HG03469 (cell line): ENCODE measurements at regions not wholly inside any gene's neighbourhood (a gene's known extent, or its start where the extent isn't known, plus 50 kb on each side); places are given as distances from the start of the nearest gene placed in this dataset.
A peak's percentile ranks its signal among the peaks of the same experiment; 100 is the strongest.

ENCODE experiments used
- ATAC-seq: cut with Tn5 transposase; IDR thresholded peaks from one replicate; pipeline ENCODE4 v1.9.1; 2021; ENCODE audit warnings: mild to moderate bottlenecking, moderate library complexity, moderate number of reproducible peaks; ENCODE audit not compliant: unreplicated experiment

DNA sequence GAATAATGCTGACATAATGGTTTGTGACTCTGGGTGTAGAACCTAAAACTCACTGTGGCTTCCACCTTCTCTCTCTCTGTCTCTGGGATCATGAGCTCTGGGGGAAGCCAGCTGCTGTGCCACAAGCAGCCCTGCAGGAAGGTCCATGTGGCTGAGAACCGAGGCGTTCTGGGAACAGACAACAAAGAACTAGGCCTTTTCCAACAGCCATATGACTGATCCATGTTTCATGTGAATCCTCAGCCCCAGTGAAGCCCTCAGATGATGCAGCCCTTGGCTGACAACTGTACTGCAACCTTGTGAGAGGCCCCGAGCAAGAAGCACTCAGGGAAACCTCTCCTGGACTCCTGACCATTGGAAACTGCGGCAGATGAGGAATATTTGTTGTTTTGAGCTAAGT, 56.6 kb downstream of the HLA-G start:
- no peak for ATAC-seq

DNA sequence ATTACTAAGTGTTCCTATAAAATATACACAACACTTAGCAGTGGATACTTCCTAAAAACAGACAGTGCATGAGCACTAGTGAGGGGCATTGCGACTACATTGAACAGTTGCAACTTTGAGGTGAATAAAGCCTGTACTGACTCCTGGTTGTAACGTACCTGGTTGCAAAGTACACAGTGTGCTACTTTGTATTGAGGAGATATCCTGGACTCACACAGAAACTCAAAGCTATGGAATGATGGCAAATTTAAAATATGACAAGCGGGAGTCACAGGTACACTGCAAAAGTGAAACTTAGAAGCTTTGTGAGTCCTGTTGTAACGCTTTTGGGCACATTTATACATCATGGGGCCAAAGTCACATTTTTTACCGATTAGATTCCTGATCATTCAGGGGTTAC, 55.6 kb upstream of the HLA-A start:
- no peak for ATAC-seq

DNA sequence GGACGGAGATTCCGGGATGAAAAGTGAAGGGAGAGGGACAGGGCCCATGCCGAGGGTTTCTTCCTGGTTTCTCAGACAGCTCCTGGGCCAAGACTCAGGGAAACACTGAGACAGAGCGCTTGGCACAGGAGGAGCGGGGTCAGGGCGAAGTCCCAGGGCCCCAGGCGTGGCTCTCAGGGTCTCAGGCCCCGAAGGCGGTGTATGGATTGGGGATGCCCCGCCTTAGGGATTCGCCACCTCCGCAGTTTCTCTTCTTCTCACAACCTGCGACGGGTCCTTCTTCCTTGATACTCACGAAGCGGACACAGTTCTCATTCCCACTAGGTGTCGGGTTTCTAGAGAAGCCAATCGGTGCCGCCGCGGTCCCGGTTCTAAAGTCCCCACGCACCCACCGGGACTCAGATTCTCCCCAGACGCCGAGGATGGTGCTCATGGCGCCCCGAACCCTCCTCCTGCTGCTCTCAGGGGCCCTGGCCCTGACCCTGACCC, 55.0 kb upstream of the HLA-A start:
- peak; percentile 36 for ATAC-seq

DNA sequence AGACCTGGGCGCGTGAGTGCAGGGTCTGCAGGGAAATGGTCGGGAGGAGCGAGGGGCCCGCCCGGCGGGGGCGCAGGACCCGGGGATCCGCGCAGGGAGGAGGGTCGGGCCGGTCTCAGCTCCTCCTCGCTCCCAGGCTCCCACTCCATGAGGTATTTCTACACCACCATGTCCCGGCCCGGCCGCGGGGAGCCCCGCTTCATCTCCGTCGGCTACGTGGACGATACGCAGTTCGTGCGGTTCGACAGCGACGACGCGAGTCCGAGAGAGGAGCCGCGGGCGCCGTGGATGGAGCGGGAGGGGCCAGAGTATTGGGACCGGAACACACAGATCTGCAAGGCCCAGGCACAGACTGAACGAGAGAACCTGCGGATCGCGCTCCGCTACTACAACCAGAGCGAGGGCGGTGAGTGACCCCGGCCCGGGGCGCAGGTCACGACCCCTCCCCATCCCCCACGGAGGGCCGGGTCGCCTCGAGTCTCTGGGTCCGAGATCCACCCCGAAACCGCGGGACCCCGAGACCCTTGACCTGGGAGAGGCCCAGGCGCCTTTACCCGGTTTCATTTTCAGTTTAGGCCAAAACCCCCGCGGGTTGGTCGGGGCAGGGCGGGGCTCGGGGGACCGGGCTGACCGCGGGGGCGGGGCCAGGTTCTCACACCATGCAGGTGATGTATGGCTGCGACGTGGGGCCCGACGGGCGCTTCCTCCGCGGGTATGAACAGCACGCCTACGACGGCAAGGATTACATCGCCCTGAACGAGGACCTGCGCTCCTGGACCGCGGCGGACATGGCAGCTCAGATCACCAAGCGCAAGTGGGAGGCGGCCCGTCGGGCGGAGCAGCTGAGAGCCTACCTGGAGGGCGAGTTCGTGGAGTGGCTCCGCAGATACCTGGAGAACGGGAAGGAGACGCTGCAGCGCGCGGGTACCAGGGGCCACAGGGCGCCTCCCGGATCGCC, 54.2 kb upstream of the HLA-A start:
- peak; percentile 34 for ATAC-seq
